HL-60 (cell line): ENCODE measurements at regions not wholly inside any gene's neighbourhood (a gene's known extent, or its start where the extent isn't known, plus 50 kb on each side); places are given as distances from the start of the nearest gene placed in this dataset.

Experiments
- DNase-seq, 2 experiments: peaks; one replicate each; pipeline ENCODE4 v3.0.0-alpha.2; 2010 to 2020; ENCODE audit warnings: low read depth in 1 of 2, low spot score in 1 of 2
- H3K27ac ChIP-seq: fragments of 250-450 bp; sonication (Bioruptor Pico); replicated peaks from 2 replicates; pipeline ENCODE4 v1.5.1; 2020; ENCODE audit warnings: mild to moderate bottlenecking, moderate library complexity
- H3K27me3 ChIP-seq: fragments of 250-450 bp; sonication (Bioruptor Pico); 2 replicates; pipeline ENCODE4 v1.5.1; 2021; ENCODE audit warnings: mild to moderate bottlenecking, moderate library complexity; ENCODE audit not compliant: insufficient read depth, poor library complexity, severe bottlenecking
- H3K4me3 ChIP-seq: replicated peaks from 2 replicates; pipeline ENCODE4 v1.5.1; 2011; ENCODE audit warnings: mild to moderate bottlenecking, control low read depth, low read length; ENCODE audit not compliant: insufficient read depth
- GABPA ChIP-seq: IDR thresholded peaks from 2 replicates; pipeline ENCODE4 v1.6.1; 2012; ENCODE audit warnings: low read depth
- POLR2AphosphoS5 ChIP-seq: IDR thresholded peaks from 2 replicates; pipeline ENCODE4 v1.6.1; 2012; ENCODE audit warnings: low read depth
- REST ChIP-seq: IDR thresholded peaks from 2 replicates; pipeline ENCODE4 v1.6.1; 2012; ENCODE audit warnings: low read depth; ENCODE audit not compliant: insufficient replicate concordance
- SPI1 ChIP-seq: IDR thresholded peaks from 2 replicates; pipeline ENCODE4 v1.6.1; 2012; ENCODE audit warnings: low read depth, mild to moderate bottlenecking, borderline replicate concordance
- TF ChIP-seq, protein P1 (sequence below): IDR thresholded peaks from one replicate; pipeline ENCODE4 v1.5.1; 2011; ENCODE audit warnings: low read length, control low read depth, inconsistent platforms; ENCODE audit not compliant: insufficient read depth

GRCh38 chr2:176584333-176584732 is 315.1 kb downstream of the MTX2 start:
- H3K27ac ChIP-seq, result no peak overlapping the region
- no peak overlapping the region for H3K4me3 ChIP-seq

GRCh38 chr2:176585291-176585690 is 316.0 kb downstream of the MTX2 start:
- peaks cover 5% of the 10 kb centered on the region for H3K27me3 ChIP-seq
- TF ChIP-seq REST, result no peak
- TF ChIP-seq, protein P1, sequence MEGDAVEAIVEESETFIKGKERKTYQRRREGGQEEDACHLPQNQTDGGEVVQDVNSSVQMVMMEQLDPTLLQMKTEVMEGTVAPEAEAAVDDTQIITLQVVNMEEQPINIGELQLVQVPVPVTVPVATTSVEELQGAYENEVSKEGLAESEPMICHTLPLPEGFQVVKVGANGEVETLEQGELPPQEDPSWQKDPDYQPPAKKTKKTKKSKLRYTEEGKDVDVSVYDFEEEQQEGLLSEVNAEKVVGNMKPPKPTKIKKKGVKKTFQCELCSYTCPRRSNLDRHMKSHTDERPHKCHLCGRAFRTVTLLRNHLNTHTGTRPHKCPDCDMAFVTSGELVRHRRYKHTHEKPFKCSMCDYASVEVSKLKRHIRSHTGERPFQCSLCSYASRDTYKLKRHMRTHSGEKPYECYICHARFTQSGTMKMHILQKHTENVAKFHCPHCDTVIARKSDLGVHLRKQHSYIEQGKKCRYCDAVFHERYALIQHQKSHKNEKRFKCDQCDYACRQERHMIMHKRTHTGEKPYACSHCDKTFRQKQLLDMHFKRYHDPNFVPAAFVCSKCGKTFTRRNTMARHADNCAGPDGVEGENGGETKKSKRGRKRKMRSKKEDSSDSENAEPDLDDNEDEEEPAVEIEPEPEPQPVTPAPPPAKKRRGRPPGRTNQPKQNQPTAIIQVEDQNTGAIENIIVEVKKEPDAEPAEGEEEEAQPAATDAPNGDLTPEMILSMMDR, result no peak
- TF ChIP-seq GABPA, result no peak
- TF ChIP-seq SPI1, result no peak
- no peak for TF ChIP-seq POLR2AphosphoS5
- DNase-seq, result no peak
- H3K4me3 ChIP-seq, result no peak overlapping the region
- no peak overlapping the region for H3K27ac ChIP-seq

More at GRCh38 chr2:176584333-176584732, 315.1 kb downstream of the MTX2 start:
- peaks cover 5% of the 10 kb centered on the region for H3K27me3 ChIP-seq
- TF ChIP-seq GABPA, result no peak
- TF ChIP-seq, protein P1, result no peak
- no peak for TF ChIP-seq REST
- no peak for TF ChIP-seq SPI1
- no peak for TF ChIP-seq POLR2AphosphoS5
- DNase-seq, result no peak

DNA sequence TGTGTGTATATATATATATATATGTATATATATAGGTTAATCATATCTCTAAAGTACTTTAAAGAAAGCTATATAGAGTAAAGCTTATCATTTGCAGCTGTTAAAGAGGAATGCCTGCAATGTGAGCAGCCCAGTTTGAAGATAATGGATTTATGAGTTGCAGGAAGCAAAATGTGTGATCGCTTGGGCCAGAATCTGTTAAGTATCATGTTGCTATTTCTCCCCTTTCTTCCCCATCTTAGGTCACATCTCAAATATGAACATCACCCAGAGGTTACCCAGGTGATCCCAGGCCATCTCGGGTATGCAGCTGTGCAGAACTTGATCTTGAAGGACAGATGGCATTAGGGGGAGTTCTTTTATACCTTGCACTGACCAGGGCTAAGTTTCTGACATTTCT is 316.5 kb downstream of the MTX2 start:
- TF ChIP-seq, protein P1, result no peak
- TF ChIP-seq SPI1, result no peak
- TF ChIP-seq REST, result no peak
- TF ChIP-seq GABPA, result no peak
- TF ChIP-seq POLR2AphosphoS5, result no peak
- no peak for DNase-seq
- peaks cover 5% of the 10 kb centered on the region for H3K27me3 ChIP-seq
- no peak overlapping the region for H3K4me3 ChIP-seq
- no peak overlapping the region for H3K27ac ChIP-seq
